Gastroesophageal sphincter (tissue), 4 donors: ENCODE measurements at regions not wholly inside any gene's neighbourhood (a gene's known extent, or its start where the extent isn't known, plus 50 kb on each side); places are given as distances from the start of the nearest gene placed in this dataset.

Experiments used
- ATAC-seq: fragments of 150-250 bp; one replicate; pipeline ENCODE4 v1.9.1; 2016; ENCODE audit warnings: mild to moderate bottlenecking, moderate library complexity
- H3K27ac ChIP-seq, 4 donors: fragments of 200-600 bp; sonication (generic) in 3 of 4; 1 replicate in 3 of 4; 2 replicates in 1 of 4; pipeline ENCODE4 v1.5.1; 2016 to 2019
- H3K27me3 ChIP-seq: fragments of 200-600 bp; sonication (generic); one replicate; pipeline ENCODE4 v1.5.1; 2019
- H3K36me3 ChIP-seq, 2 donors: fragments of 200-600 bp; sonication (generic); one replicate each; pipeline ENCODE4 v1.5.1; 2019; ENCODE audit warnings: control low read depth in 1 of 2
- H3K4me1 ChIP-seq, 3 donors: fragments of 200-600 bp; sonication (generic); 1 replicate in 2 of 3; 2 replicates in 1 of 3; pipeline ENCODE4 v1.5.1; 2016 to 2019; ENCODE audit warnings: control low read depth in 2 of 3
- H3K4me3 ChIP-seq, 2 donors: fragments of 200-600 bp; sonication (generic); one replicate each; pipeline ENCODE4 v1.5.1; 2019; ENCODE audit warnings: mild to moderate bottlenecking in 1 of 2, moderate library complexity in 1 of 2
- H3K9me3 ChIP-seq, 3 donors: fragments of 200-600 bp; sonication (generic); one replicate each; pipeline ENCODE4 v1.5.1; 2017 to 2019; ENCODE audit warnings: control low read depth in 2 of 3
- CTCF ChIP-seq, 4 experiments: fragments of 200-600 bp in 2 of 4; fragments of 450-650 bp in 2 of 4; sonication (generic) in 1 of 4; IDR thresholded peaks; one replicate each; pipeline ENCODE4 v1.5.1; 2017 to 2019; ENCODE audit warnings: antibody characterized with exemption in 4 of 4, mild to moderate bottlenecking in 2 of 4, moderate library complexity in 2 of 4
- EP300 ChIP-seq: sonication (generic); formaldehyde crosslinking; IDR thresholded peaks from one replicate; pipeline ENCODE4 v1.6.1; 2017; ENCODE audit warnings: antibody characterized with exemption, mild to moderate bottlenecking
- POLR2A ChIP-seq, 2 donors: fragments of 450-650 bp; IDR thresholded peaks; one replicate each; pipeline ENCODE4 v1.6.1; 2017; ENCODE audit warnings: antibody characterized with exemption in 2 of 2, mild to moderate bottlenecking in 2 of 2, moderate library complexity in 1 of 2
- POLR2AphosphoS5 ChIP-seq: sonication (generic); formaldehyde crosslinking; IDR thresholded peaks from one replicate; pipeline ENCODE4 v1.6.1; 2017; ENCODE audit warnings: antibody characterized with exemption
- WGBS, 2 donors: methylation state at CpG; one replicate each; pipeline ENCODE4 v1.1.5; 2018; ENCODE audit warnings: low coverage in 1 of 2; 5-methylcytosine and 5-hydroxymethylcytosine counted together

- Histone ChIP-seq H3K4me1 (peaks cover 4 to 61% (median 20%) of the 10 kb centered on the region in 3 donors), H3K27me3 (no peaks in the 10 kb centered on the region), H3K4me3 (no peak overlapping the region), H3K27ac (no peak overlapping the region), H3K9me3 (no peaks in the 10 kb centered on the region), H3K36me3 (no peaks in the 10 kb centered on the region)
- no peak for ATAC-seq
- WGBS, 2 donors: 90% methylated on average over 3 of the region's 3 CpGs
- TF ChIP-seq POLR2AphosphoS5 (no peak), EP300 (no peak), POLR2A (IDR thresholded peaks at IDR 0.05) (no peak), CTCF (IDR thresholded peaks at IDR 0.05) (no peak)
Observed at GRCh38 chr1:149846042-149846441, 53.3 kb upstream of the BOLA1 start.

GRCh38 chr1:149846593-149847466 is 52.5 kb upstream of the BOLA1 start:
- TF ChIP-seq POLR2AphosphoS5 (no peak), EP300 (no peak), CTCF (IDR thresholded peaks at IDR 0.05) (no peak), POLR2A (IDR thresholded peaks at IDR 0.05) (no peak)
- 80 to 90% methylated on average over 2 to 3 of the region's 3 CpGs for WGBS, 2 donors
- peaks cover 4 to 61% (median 20%) of the 10 kb centered on the region in 3 donors for H3K4me1 ChIP-seq
- no peaks in the 10 kb centered on the region for H3K9me3 ChIP-seq
- H3K4me3 ChIP-seq: no peak overlapping the region
- no peak for ATAC-seq
- H3K36me3 ChIP-seq: no peaks in the 10 kb centered on the region
- H3K27ac ChIP-seq: no peak overlapping the region
- H3K27me3 ChIP-seq: no peaks in the 10 kb centered on the region

- WGBS, 2 donors: 11 to 15% methylated on average over 3 of the region's 3 CpGs
- TF ChIP-seq POLR2AphosphoS5: no peak
- no peak for TF ChIP-seq EP300
- no peak for TF ChIP-seq POLR2A (IDR thresholded peaks at IDR 0.05)
- TF ChIP-seq CTCF (IDR thresholded peaks at IDR 0.05): no peak
- no peak overlapping the region for H3K27ac ChIP-seq
- H3K4me1 ChIP-seq: peaks cover 4 to 58% (median 20%) of the 10 kb centered on the region in 3 donors
- H3K27me3 ChIP-seq: no peaks in the 10 kb centered on the region
- ATAC-seq: no peak
- H3K4me3 ChIP-seq: no peak overlapping the region
- H3K9me3 ChIP-seq: no peaks in the 10 kb centered on the region
- H3K36me3 ChIP-seq: no peaks in the 10 kb centered on the region
Observed at GRCh38 chr1:149848340-149849110, 50.8 kb upstream of the BOLA1 start.

- ATAC-seq: no peak
- WGBS, 2 donors: 25 to 39% methylated on average over 8 to 10 of the region's 10 CpGs
- Histone ChIP-seq H3K4me1 (peaks cover 4 to 50% (median 16%) of the 10 kb centered on the region in 3 donors), H3K27me3 (no peaks in the 10 kb centered on the region), H3K27ac (peak overlapping the region; percentile 78 to 84 (median 82)), H3K4me3 (peak overlapping the region; percentile 50 to 59), H3K36me3 (no peaks in the 10 kb centered on the region), H3K9me3 (no peaks in the 10 kb centered on the region)
- TF ChIP-seq CTCF (IDR thresholded peaks at IDR 0.05): no peak
- no peak for TF ChIP-seq EP300
- TF ChIP-seq POLR2A (IDR thresholded peaks at IDR 0.05): no peak
- TF ChIP-seq POLR2AphosphoS5: no peak
Observed at GRCh38 chr1:149849111-149849946, 50.0 kb upstream of the BOLA1 start.
